Cardiac fibroblast (primary cell): ENCODE measurements at regions not wholly inside any gene's neighbourhood (a gene's known extent, or its start where the extent isn't known, plus 50 kb on each side); places are given as distances from the start of the nearest gene placed in this dataset.
A peak's percentile ranks its signal among the peaks of the same experiment; 100 is the strongest.

Experiments
- DNase-seq, 2 donors: peaks; one replicate each; pipeline versions ENCODE4 v3.0.0 to v3.0.0-alpha.2; 2010; ENCODE audit warnings: low read depth in 2 of 2
- H3K4me3 ChIP-seq, 2 donors: replicated peaks in 1 of 2; 1 replicate in 1 of 2; 2 replicates in 1 of 2; pipeline ENCODE4 v1.5.1; 2011; ENCODE audit warnings: low read depth in 2 of 2, low read length in 2 of 2, mild to moderate bottlenecking in 2 of 2, moderate library complexity in 1 of 2
- TF ChIP-seq, protein P1 (sequence below): IDR thresholded peaks from one replicate; pipeline ENCODE4 v1.5.1; 2011; ENCODE audit warnings: low read depth, mild to moderate bottlenecking, low read length, inconsistent platforms

DNA sequence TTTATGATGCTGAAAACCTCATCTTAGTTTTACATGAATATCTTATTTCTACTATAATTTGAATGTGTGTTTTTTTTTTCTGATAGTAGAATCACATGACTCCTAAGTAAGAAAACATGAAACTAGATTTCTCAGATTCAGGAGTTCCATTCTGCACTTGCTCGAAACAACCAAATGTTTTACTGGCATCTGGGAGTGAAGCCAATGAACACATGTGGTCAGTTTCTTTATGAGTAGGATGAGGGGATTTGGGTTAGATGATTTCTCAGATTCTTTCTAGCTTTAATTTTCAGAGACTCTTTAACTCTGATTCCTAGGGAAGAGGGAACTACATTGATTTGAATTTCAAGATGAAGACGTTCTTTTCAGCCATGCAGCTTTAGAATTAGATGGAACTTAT lies 225.0 kb upstream of the NT5C1B start:
- no peak overlapping the region for H3K4me3 ChIP-seq
- TF ChIP-seq, protein P1, sequence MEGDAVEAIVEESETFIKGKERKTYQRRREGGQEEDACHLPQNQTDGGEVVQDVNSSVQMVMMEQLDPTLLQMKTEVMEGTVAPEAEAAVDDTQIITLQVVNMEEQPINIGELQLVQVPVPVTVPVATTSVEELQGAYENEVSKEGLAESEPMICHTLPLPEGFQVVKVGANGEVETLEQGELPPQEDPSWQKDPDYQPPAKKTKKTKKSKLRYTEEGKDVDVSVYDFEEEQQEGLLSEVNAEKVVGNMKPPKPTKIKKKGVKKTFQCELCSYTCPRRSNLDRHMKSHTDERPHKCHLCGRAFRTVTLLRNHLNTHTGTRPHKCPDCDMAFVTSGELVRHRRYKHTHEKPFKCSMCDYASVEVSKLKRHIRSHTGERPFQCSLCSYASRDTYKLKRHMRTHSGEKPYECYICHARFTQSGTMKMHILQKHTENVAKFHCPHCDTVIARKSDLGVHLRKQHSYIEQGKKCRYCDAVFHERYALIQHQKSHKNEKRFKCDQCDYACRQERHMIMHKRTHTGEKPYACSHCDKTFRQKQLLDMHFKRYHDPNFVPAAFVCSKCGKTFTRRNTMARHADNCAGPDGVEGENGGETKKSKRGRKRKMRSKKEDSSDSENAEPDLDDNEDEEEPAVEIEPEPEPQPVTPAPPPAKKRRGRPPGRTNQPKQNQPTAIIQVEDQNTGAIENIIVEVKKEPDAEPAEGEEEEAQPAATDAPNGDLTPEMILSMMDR, result no peak
- peak; percentile 61 to 62 for DNase-seq

DNA sequence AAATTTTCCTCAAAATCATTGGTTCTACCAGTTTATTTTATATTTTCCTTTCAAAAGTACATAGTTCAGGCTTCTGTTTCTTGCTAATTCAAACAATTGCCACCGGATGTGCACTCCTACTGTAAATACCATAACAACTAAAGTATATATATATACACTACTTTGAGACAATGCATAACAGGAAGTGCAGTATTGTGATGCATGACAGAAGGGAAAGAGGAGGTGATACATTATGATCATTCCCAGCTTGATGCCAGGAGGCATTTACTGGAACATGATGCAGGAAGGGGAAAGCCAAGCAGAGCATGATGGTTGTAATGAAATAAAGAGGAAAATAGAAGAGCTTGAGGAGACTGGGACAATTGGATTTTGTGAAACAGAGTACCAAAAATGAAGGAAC lies 215.2 kb upstream of the NT5C1B start:
- TF ChIP-seq, protein P1, result no peak
- DNase-seq, result peak; percentile 26 to 45
- no peak overlapping the region for H3K4me3 ChIP-seq

DNA sequence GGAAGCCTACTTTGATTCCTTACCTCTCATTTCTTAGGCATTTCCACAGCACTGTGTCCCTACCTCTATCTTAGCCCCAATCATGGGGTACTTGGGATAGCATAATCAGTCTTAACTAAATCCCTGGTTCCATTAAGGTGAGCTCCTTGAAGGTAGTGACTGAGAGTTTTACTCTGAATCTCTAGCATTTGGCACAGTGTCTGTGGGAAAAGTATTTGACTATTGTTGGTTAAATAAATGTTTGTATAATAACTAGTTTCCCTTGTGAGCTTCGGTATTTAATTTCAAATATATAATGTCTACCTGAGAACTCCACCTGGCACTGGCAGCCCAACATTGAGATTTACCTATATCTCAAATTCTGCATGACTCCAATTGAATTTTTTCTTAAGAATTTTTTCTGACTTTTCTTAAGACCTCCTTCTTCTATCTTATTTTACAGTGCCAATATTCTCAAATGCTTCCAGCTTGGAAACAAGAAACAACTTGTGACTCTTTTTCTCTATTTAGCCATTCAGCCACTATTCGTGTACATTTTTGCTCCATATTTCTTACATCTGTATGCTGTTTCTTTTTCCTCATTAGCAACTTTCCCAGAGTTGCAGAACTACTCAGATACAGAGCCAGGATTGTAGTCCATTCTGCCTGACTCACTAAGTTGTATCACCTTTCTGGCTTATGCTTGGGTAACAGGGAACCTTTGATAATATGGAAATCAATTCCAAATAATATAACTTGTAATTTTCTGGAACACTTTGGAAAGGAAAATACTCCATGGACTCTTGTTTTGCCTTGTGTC lies 214.0 kb upstream of the NT5C1B start:
- H3K4me3 ChIP-seq, result no peak overlapping the region
- TF ChIP-seq, protein P1, result no peak
- no peak for DNase-seq

DNA sequence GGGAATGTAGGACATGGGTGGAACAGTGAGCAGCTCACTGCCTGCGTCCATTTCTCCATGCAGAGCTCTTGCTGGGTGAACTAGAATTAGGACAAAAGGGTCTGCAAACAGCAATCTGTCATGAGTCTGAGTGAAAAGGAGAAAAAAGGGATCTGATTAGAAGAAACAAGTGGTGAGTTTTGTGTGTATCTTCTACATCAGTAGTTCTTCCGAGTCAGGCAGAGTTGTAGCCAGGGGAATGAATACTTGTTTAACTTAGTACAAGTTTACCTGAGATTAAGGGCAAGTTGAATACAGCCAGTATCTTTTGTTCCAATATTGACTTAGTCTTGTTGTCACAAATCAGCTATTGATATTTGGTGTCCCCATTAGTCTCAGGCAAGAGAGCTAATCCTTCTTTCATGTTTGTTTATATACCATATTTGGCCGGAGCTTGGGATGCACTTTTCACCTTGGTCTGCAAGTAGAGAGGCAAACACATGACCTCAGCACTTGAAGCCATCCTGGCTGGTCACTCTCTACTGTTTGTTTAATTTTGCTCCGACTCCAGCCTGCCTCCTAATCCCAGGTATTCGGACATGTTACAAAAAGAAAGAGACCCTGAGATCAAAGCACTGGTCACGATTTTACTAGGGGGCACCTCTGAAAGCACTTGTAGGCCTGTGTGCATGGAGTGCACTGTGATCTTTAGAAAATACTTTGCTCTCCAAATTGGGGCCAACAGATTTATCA lies 211.0 kb upstream of the NT5C1B start:
- TF ChIP-seq, protein P1, result no peak
- DNase-seq, result no peak
- no peak overlapping the region for H3K4me3 ChIP-seq

DNA sequence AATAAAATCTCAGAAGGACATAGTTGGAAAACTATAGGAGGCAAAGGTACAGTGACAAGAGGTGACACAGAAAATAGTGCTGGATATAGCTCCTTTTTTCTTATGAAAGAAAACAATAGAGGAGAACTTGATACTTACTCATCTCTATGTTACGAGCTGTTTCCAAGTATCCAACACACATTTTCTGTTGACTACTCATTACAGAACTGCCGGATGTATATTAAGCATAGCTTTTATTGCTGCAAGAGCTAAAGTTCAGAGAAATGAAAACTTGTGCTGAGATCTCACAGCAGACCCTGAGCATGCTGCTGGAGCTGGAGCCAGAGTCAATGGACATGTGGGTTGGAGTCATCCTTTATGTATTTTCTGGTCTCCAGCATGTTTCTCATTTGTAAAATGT lies 210.0 kb upstream of the NT5C1B start:
- peak in 1 of 2 donors; percentile 70 for DNase-seq
- H3K4me3 ChIP-seq, result no peak overlapping the region
- TF ChIP-seq, protein P1, result no peak

DNA sequence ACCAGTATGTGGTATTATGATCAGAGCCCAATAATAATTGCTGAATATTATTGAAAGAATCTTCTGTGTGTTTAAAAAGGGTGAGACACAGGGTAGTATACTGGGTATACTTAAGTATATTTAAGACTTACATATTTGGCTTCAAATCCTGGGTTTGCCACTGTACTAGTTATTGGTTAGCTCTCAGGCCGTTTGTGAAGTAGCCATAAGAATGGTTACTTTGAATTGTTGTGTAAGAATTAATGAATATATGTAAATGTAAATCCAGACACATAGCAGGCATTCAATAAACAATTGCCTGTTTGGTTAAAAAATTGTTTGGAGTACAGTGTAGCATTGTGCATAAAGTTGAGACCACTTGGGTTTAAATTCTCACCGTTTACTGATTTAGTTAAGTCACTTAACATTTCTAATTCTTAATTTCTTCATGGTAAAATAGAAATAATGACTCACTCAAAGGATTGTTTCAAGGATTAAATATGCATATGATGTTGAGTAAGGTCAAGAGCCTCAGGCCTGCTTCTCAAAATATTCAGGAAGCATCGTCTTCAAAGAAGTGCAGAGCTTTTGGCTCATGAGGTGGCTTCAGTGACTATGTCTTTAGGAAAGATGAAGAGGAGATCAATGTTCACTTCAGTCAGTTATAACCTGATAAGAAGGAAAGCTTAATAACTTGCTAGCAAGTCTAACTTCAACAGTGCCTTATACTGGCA lies 207.9 kb upstream of the NT5C1B start:
- TF ChIP-seq, protein P1, result no peak
- no peak overlapping the region for H3K4me3 ChIP-seq
- DNase-seq, result no peak
